Lung (tissue), 11 donors: ENCODE measurements at regions not wholly inside any gene's neighbourhood (a gene's known extent, or its start where the extent isn't known, plus 50 kb on each side); places are given as distances from the start of the nearest gene placed in this dataset.

Experiments
- ATAC-seq: fragments of 200-7000 bp; cut with Tn5 transposase; one replicate; pipeline ENCODE4 v1.9.1; 2020; ENCODE audit warnings: moderate number of reproducible peaks; ENCODE audit not compliant: insufficient read depth, low FRiP score
- DNase-seq, 3 donors: peaks; one replicate each; pipeline ENCODE4 v3.0.0-alpha.2; 2013 to 2017
- H3K27ac ChIP-seq, 2 donors: one replicate each; pipeline ENCODE4 v1.5.1; 2013; ENCODE audit warnings: mild to moderate bottlenecking in 2 of 2, moderate library complexity in 2 of 2, control low read depth in 1 of 2, inconsistent platforms in 1 of 2, low read depth in 1 of 2, low read length in 1 of 2
- H3K27me3 ChIP-seq, 3 donors: one replicate each; pipeline ENCODE4 v1.5.1; 2013; ENCODE audit warnings: low read length in 2 of 3; ENCODE audit not compliant: control insufficient read depth in 3 of 3, insufficient read depth in 3 of 3
- H3K36me3 ChIP-seq, 4 donors: one replicate each; pipeline ENCODE4 v1.5.1; 2013; ENCODE audit warnings: low read length in 4 of 4, mild to moderate bottlenecking in 1 of 4, moderate library complexity in 1 of 4; ENCODE audit not compliant: control insufficient read depth in 4 of 4, insufficient read depth in 4 of 4
- H3K4me1 ChIP-seq, 5 donors: one replicate each; pipeline ENCODE4 v1.5.1; 2013; ENCODE audit warnings: low read length in 5 of 5, mild to moderate bottlenecking in 2 of 5, moderate library complexity in 1 of 5; ENCODE audit not compliant: control insufficient read depth in 5 of 5, insufficient read depth in 5 of 5
- H3K4me3 ChIP-seq: one replicate; pipeline ENCODE4 v1.5.1; 2013; ENCODE audit warnings: mild to moderate bottlenecking, control low read depth, moderate library complexity
- H3K9ac ChIP-seq, 2 donors: one replicate each; pipeline ENCODE4 v1.5.1; 2013; ENCODE audit warnings: low read length in 2 of 2, control low read depth in 1 of 2; ENCODE audit not compliant: insufficient read depth in 1 of 2
- H3K9me3 ChIP-seq, 4 donors: one replicate each; pipeline ENCODE4 v1.5.1; 2013; ENCODE audit warnings: low read length in 3 of 4, mild to moderate bottlenecking in 1 of 4, moderate library complexity in 1 of 4; ENCODE audit not compliant: control insufficient read depth in 4 of 4, insufficient read depth in 3 of 4
- WGBS, 2 donors: extraction: QIAGEN DNeasy Blood & Tissue Kit; methylation state at CpG; one replicate each; pipeline ENCODE4 v1.1.7; 2013; 5-methylcytosine and 5-hydroxymethylcytosine counted together
- TF ChIP-seq, protein P1 (sequence below): IDR thresholded peaks from 2 replicates; pipeline ENCODE4 v1.5.1; 2012; ENCODE audit warnings: mild to moderate bottlenecking; ENCODE audit errors: control extremely low read depth, extremely low read depth
- donor health status: control.
- donor health status: control.
- donor health status: Bipolar disorder and iron deficiency.
- donor health status: healthy.
- donor health status: DM: yes; HTN: yes; CAD: no.

DNA sequence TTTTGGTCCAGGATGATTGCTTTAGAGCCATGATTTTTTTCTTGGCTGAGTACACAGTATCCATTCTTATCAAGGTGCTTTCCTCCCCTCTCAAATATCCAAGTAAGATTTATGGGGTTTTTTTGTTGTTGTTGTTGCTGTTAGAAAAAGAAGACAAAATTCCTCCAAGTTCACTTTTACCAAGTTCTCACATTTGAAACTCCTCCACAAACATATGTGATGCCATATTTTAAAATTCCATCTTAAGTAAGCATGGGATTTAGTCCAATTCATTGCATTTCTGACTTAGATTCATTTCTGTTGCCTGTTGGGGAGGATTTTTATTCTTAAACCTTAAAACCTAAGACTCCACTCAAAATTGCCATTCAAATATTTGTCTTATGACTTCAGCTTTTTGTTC, 128.6 kb upstream of the SPATA12 start:
- H3K9me3 ChIP-seq, result peaks cover 0 to 2% (median 0%) of the 10 kb centered on the region in 4 donors
- H3K4me3 ChIP-seq, result no peak overlapping the region
- TF ChIP-seq, protein P1, sequence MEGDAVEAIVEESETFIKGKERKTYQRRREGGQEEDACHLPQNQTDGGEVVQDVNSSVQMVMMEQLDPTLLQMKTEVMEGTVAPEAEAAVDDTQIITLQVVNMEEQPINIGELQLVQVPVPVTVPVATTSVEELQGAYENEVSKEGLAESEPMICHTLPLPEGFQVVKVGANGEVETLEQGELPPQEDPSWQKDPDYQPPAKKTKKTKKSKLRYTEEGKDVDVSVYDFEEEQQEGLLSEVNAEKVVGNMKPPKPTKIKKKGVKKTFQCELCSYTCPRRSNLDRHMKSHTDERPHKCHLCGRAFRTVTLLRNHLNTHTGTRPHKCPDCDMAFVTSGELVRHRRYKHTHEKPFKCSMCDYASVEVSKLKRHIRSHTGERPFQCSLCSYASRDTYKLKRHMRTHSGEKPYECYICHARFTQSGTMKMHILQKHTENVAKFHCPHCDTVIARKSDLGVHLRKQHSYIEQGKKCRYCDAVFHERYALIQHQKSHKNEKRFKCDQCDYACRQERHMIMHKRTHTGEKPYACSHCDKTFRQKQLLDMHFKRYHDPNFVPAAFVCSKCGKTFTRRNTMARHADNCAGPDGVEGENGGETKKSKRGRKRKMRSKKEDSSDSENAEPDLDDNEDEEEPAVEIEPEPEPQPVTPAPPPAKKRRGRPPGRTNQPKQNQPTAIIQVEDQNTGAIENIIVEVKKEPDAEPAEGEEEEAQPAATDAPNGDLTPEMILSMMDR, result no peak
- no peaks in the 10 kb centered on the region for H3K27me3 ChIP-seq
- no peak overlapping the region for H3K27ac ChIP-seq
- no peak for DNase-seq
- H3K9ac ChIP-seq, result no peak overlapping the region
- no peaks in the 10 kb centered on the region for H3K36me3 ChIP-seq
- peaks cover 0 to 11% (median 6%) of the 10 kb centered on the region in 5 donors for H3K4me1 ChIP-seq
- ATAC-seq, result no peak

DNA sequence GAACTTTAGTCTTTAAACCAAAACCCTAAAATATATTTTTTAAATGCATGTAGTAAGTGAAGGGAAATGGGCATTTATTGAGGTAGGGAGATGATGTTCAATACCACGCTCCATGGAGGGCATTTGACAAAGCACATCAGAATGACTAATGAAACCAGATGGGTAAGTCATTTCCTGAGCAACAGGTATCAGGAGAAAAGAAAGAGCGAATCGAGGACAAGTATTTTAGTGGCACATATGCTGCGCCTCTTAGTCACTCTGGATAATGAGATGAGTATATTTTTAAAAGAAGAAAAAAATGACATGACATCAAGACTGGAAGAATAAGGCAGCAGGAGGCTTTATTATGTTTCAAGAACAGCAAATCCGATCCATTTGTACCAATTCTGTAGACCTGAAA, 129.0 kb upstream of the ARHGEF3 start:
- no peak overlapping the region for H3K9ac ChIP-seq
- ATAC-seq (no peak), DNase-seq (no peak)
- H3K27me3 ChIP-seq, result no peaks in the 10 kb centered on the region
- no peak overlapping the region for H3K27ac ChIP-seq
- peaks cover 0 to 2% (median 0%) of the 10 kb centered on the region in 4 donors for H3K9me3 ChIP-seq
- no peaks in the 10 kb centered on the region for H3K36me3 ChIP-seq
- peaks cover 0 to 15% (median 6%) of the 10 kb centered on the region in 5 donors for H3K4me1 ChIP-seq
- TF ChIP-seq, protein P1, result no peak
- H3K4me3 ChIP-seq, result no peak overlapping the region
- 87 to 88% methylated on average over 5 of the region's 5 CpGs for WGBS, 2 donors

DNA sequence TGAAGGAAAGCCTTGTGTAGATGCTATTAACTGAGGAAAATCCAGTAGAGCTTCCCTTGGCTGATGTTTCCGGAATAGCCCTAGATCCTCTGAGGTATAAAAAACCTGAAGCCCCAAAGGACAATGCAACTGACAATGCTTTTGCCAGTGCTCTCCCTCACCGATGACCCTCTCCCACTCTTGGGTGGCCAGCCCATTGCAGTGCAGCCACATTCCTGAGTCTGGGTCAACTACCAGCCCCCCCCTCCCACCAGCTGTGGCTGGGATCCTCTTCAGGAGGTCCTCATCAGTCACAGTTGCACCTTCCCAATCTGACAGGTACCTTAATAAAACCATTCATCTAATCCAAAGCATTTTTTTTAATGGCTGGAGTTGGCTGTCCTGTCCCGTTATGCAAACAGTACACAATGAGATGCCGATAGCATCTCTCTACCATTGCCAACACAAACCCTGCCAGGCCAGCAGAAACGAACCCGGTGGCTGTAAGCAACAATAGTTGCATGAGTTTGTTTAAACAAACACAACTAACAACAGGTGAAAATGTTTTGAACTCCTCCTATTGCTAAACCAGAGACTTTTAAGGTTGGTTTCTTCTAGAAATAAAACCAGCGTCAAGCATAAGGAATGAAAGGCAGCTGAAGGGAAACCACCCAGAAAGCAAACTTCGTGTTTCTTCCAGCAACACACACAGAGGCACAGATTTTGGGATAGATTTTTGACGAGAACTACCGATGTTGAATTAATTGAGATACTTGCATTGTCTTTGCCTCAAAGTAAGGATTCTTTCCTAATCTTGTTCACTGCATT, 128.3 kb upstream of the ARHGEF3 start:
- no peak for DNase-seq

More for the DNA sequence above, 128.3 kb upstream of the ARHGEF3 start:
- H3K4me1 ChIP-seq, result peaks cover 0 to 15% (median 6%) of the 10 kb centered on the region in 5 donors
- WGBS, 2 donors, result 69 to 82% methylated on average over 10 of the region's 10 CpGs
- H3K4me3 ChIP-seq, result no peak overlapping the region
- peaks cover 0 to 2% (median 0%) of the 10 kb centered on the region in 4 donors for H3K9me3 ChIP-seq
- TF ChIP-seq, protein P1, result no peak
- peak overlapping the region; percentile 17 to 18 for H3K27ac ChIP-seq
- no peak overlapping the region for H3K9ac ChIP-seq
- no peak for ATAC-seq
- H3K36me3 ChIP-seq, result no peaks in the 10 kb centered on the region
- H3K27me3 ChIP-seq, result no peaks in the 10 kb centered on the region
